Fibroblast of mammary gland (primary cell): ENCODE measurements at regions not wholly inside any gene's neighbourhood (a gene's known extent, or its start where the extent isn't known, plus 50 kb on each side); places are given as distances from the start of the nearest gene placed in this dataset.

Experiments
- DNase-seq: peaks from one replicate; pipeline ENCODE4 v3.0.0-alpha.2; 2010; ENCODE audit warnings: low read depth
- H3K4me3 ChIP-seq: 2 replicates; pipeline ENCODE4 v1.5.1; 2011; ENCODE audit warnings: low read depth, mild to moderate bottlenecking, low read length, moderate library complexity; ENCODE audit not compliant: control insufficient read depth
- TF ChIP-seq, protein P1 (sequence below): conservative IDR thresholded peaks from 2 replicates; pipeline ENCODE4 v1.5.1; 2011; ENCODE audit warnings: low read depth, low read length, inconsistent platforms; ENCODE audit not compliant: control insufficient read depth, insufficient read depth

GRCh38 chr11:127247261-127247851, 246.8 kb upstream of the KIRREL3 start:
- TF ChIP-seq, protein P1, sequence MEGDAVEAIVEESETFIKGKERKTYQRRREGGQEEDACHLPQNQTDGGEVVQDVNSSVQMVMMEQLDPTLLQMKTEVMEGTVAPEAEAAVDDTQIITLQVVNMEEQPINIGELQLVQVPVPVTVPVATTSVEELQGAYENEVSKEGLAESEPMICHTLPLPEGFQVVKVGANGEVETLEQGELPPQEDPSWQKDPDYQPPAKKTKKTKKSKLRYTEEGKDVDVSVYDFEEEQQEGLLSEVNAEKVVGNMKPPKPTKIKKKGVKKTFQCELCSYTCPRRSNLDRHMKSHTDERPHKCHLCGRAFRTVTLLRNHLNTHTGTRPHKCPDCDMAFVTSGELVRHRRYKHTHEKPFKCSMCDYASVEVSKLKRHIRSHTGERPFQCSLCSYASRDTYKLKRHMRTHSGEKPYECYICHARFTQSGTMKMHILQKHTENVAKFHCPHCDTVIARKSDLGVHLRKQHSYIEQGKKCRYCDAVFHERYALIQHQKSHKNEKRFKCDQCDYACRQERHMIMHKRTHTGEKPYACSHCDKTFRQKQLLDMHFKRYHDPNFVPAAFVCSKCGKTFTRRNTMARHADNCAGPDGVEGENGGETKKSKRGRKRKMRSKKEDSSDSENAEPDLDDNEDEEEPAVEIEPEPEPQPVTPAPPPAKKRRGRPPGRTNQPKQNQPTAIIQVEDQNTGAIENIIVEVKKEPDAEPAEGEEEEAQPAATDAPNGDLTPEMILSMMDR: no peak
- H3K4me3 ChIP-seq: no peak overlapping the region
- no peak for DNase-seq

GRCh38 chr11:127242676-127243075, 242.1 kb upstream of the KIRREL3 start:
- DNase-seq: no peak
- no peak overlapping the region for H3K4me3 ChIP-seq
- TF ChIP-seq, protein P1: no peak

GRCh38 chr11:127238321-127238720, 237.8 kb upstream of the KIRREL3 start:
- DNase-seq: no peak
- no peak overlapping the region for H3K4me3 ChIP-seq
- TF ChIP-seq, protein P1: no peak

GRCh38 chr11:127236776-127237175, 236.2 kb upstream of the KIRREL3 start:
- no peak for DNase-seq
- H3K4me3 ChIP-seq: no peak overlapping the region
- TF ChIP-seq, protein P1: no peak

DNA sequence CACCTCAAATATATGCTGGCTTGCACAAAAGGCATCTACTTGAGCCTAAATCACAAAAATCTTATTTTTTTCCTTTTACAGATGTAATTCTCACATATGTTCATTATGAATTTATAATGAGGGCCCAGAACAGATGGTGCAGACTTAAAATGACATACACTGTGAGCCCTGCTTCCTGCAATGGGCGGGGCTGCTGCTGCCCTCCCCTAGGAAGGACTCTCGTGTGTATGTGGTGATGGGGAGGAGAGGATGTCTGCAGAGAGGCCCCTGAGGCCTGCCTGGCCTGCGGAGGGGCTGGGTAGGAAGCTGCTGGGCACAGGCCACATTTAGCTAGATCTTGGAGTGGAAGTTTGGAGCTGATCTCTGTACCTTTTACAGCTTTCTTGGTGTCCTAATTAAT, 233.4 kb upstream of the KIRREL3 start:
- H3K4me3 ChIP-seq: no peak overlapping the region
- TF ChIP-seq, protein P1: no peak
- no peak for DNase-seq

GRCh38 chr11:127230392-127230791, 229.8 kb upstream of the KIRREL3 start:
- no peak overlapping the region for H3K4me3 ChIP-seq
- TF ChIP-seq, protein P1: no peak
- no peak for DNase-seq

- DNase-seq: no peak
- TF ChIP-seq, protein P1: no peak
- H3K4me3 ChIP-seq: no peak overlapping the region
Measured at GRCh38 chr11:127226949-127227348, 226.4 kb upstream of the KIRREL3 start.
